GM12878 (cell line): ENCODE measurements at regions not wholly inside any gene's neighbourhood (a gene's known extent, or its start where the extent isn't known, plus 50 kb on each side); places are given as distances from the start of the nearest gene placed in this dataset.

Experiments
- ATAC-seq: fragments of 200-7000 bp; cut with Tn5 transposase; 3 replicates; pipeline ENCODE4 v1.9.1; 2020; ENCODE audit warnings: mild to moderate bottlenecking, moderate library complexity
- BruUV-seq: library from RNA; stranded (reverse); fragments of 400-500 nt; replicated peaks from 2 replicates; lab custom pipeline; 2021; lab: Mats Ljungman, UMichigan
- CTCF ChIA-PET: fragments of 300-600 bp; sonication (Branson Sonifier 250); formaldehyde crosslinking; extraction: SDS; loops from one replicate; lab custom pipeline; 2021; ENCODE audit warnings: inconsistent platforms; lab: Yijun Ruan, JAX
- POLR2A ChIA-PET: fragments of 350-600 bp; formaldehyde crosslinking; extraction: SDS; loops from one replicate; lab custom pipeline; 2021; ENCODE audit warnings: inconsistent platforms; lab: Charles Lee
- RAD21 ChIA-PET: fragments of 300-600 bp; sonication (Branson Sonifier 250); formaldehyde crosslinking; loops from one replicate; lab custom pipeline; 2023; ENCODE audit warnings: antibody characterized with exemption; ENCODE audit not compliant: unreplicated experiment; lab: Charles Lee
- SMC1A ChIA-PET: fragments of 300-600 bp; sonication (Branson Sonifier 250); formaldehyde crosslinking; loops from one replicate; lab custom pipeline; 2023; ENCODE audit not compliant: unreplicated experiment, uncharacterized antibody; lab: Charles Lee
- DNase-seq: peaks from one replicate; pipeline ENCODE4 v3.0.0-alpha.2; 2011; ENCODE audit warnings: low read depth, low spot score
- FAIRE-seq: peaks from 3 replicates; lab custom pipeline; 2011; peaks lifted over from hg19 to GRCh38; lab: Jason Lieb, UNC
- H2AFZ ChIP-seq: 2 replicates; pipeline ENCODE4 v1.6.0; 2011; ENCODE audit warnings: low read depth, low read length, control low read depth; ENCODE audit not compliant: control insufficient read depth
- H3K27ac ChIP-seq: 2 replicates; pipeline ENCODE4 v1.5.1; 2011; ENCODE audit warnings: control low read depth; ENCODE audit not compliant: control insufficient read depth, insufficient read depth
- H3K27me3 ChIP-seq, 2 experiments: replicated peaks in 1 of 2; 2 replicates each; pipeline versions ENCODE4 v1.6.0 to v1.6.1; 2011; ENCODE audit warnings: low read length in 1 of 2; ENCODE audit not compliant: control insufficient read depth in 2 of 2, insufficient read depth in 2 of 2
- H3K36me3 ChIP-seq, 2 experiments: 2 replicates each; pipeline ENCODE4 v1.5.1; 2011; ENCODE audit warnings: low read length in 1 of 2; ENCODE audit not compliant: control insufficient read depth in 2 of 2, insufficient read depth in 2 of 2
- H3K4me1 ChIP-seq: 2 replicates; pipeline ENCODE4 v1.6.1; 2011; ENCODE audit warnings: mild to moderate bottlenecking, low read length, moderate library complexity, mixed read lengths; ENCODE audit not compliant: control insufficient read depth, insufficient read depth
- H3K4me2 ChIP-seq: 2 replicates; pipeline ENCODE4 v1.6.0; 2011; ENCODE audit warnings: control low read depth; ENCODE audit not compliant: control insufficient read depth, insufficient read depth
- H3K4me3 ChIP-seq: fragments of 200-600 bp; sonication (generic); 2 replicates; pipeline ENCODE4 v1.5.1; 2016
- H3K79me2 ChIP-seq: 2 replicates; pipeline ENCODE4 v1.6.0; 2011; ENCODE audit warnings: low read length; ENCODE audit not compliant: control insufficient read depth, insufficient read depth
- H3K9ac ChIP-seq: 2 replicates; pipeline ENCODE4 v1.8.0; 2011; ENCODE audit warnings: low read length, control low read depth, mixed read lengths; ENCODE audit not compliant: control insufficient read depth, insufficient read depth
- H3K9me3 ChIP-seq: replicated peaks from 3 replicates; pipeline ENCODE4 v1.5.1; 2011; ENCODE audit warnings: mild to moderate bottlenecking, low read length; ENCODE audit not compliant: control insufficient read depth, insufficient read depth
- H4K20me1 ChIP-seq: 2 replicates; pipeline ENCODE4 v1.6.0; 2011; ENCODE audit not compliant: control insufficient read depth, insufficient read depth
- ATF2 ChIP-seq: IDR thresholded peaks from 2 replicates; pipeline ENCODE4 v1.6.1; 2012; ENCODE audit warnings: low read length, inconsistent platforms
- ELK1 ChIP-seq: IDR thresholded peaks from 2 replicates; pipeline ENCODE4 v1.6.1; 2012; ENCODE audit warnings: low read depth, low read length, improper control_type of control experiment
- MEF2A ChIP-seq: IDR thresholded peaks from 2 replicates; pipeline ENCODE4 v1.6.1; 2011; ENCODE audit warnings: low read depth, mild to moderate bottlenecking, low read length, moderate library complexity; ENCODE audit not compliant: insufficient read depth
- MTA3 ChIP-seq: IDR thresholded peaks from 2 replicates; pipeline ENCODE4 v1.6.1; 2012; ENCODE audit warnings: low read length, inconsistent platforms, borderline replicate concordance
- MYB ChIP-seq: fragments of 150-350 bp; IDR thresholded peaks from 2 replicates; pipeline ENCODE4 v1.6.1; 2014; ENCODE audit warnings: mild to moderate bottlenecking, low read depth, low read length, borderline replicate concordance
- NBN ChIP-seq: fragments of 450-650 bp; IDR thresholded peaks from 2 replicates; pipeline ENCODE4 v1.6.1; 2016
- WGBS: methylation state at CpG from one replicate; pipeline ENCODE4 v1.1.6; 2016; ENCODE audit warnings: low lambda C conversion rate; ENCODE audit not compliant: insufficient replicate concordance, insufficient coverage; ENCODE audit errors: missing lambda C conversion rate; 5-methylcytosine and 5-hydroxymethylcytosine counted together
- in situ Hi-C: fragments of 300-500 bp; cut with MboI; formaldehyde crosslinking; loops from 9 replicates; pipeline ENCODE4 v1.14.3; 2018; ENCODE audit warnings: mixed read lengths
- intact Hi-C: fragments of 100-400 bp; cut with micrococcal nuclease; formaldehyde crosslinking; loops from one replicate; pipeline ENCODE4 v1.14.2; 2022; ENCODE audit not compliant: unreplicated experiment
- TF ChIP-seq, protein P1 (sequence below): fragments of 450-650 bp; IDR thresholded peaks from 2 replicates; pipeline ENCODE4 v1.6.1; 2017; ENCODE audit warnings: mild to moderate bottlenecking, moderate library complexity
- TF ChIP-seq, protein P2 (sequence below): fragments of 150-350 bp; IDR thresholded peaks from 2 replicates; pipeline ENCODE4 v1.6.1; 2014; ENCODE audit warnings: mild to moderate bottlenecking, low read depth, low read length

- POLR2A ChIA-PET = no interaction called here
Measured at GRCh38 chr2:21633015-21633414, 509.2 kb downstream of the TDRD15 start.

DNA sequence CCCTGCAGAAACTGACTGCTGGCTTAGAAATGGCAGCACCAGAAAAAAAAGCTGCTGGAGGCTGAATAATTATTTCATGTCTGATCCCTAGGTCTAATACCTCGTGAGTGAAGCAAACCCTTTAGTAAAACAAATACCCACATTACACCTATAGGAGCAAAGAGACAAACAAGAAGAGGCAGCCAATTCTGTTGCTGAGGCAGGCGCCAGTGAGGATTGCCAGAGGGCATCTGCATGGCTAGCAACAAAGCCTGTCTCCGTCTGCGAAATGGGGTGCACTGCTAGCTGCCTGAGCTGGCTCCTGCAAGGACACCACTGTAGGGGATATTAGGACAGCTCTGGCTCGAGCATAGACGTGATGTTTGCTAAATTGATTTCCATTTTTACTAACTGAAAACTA is 509.7 kb downstream of the TDRD15 start:
- H3K27ac ChIP-seq = no peak overlapping the region
- no peaks in the 10 kb centered on the region for H3K27me3 ChIP-seq
- no peak overlapping the region for H3K4me3 ChIP-seq
- FAIRE-seq = no peak
- H3K9ac ChIP-seq = no peak overlapping the region
- ChIA-PET SMC1A (no interaction called here), POLR2A (no interaction called here), RAD21 (no interaction called here), CTCF (interaction anchor here (0.6 kb wide), 1 partner anchor 1235 kb away, joined by 4 read pairs; no protein-coding TSS in a partner anchor)
- no peak overlapping the region for H2AFZ ChIP-seq
- WGBS = 23% methylated on average over 6 of the region's 6 CpGs
- DNase-seq = no peak
- in situ Hi-C loops = no loop called here
- H4K20me1 ChIP-seq = no peaks in the 10 kb centered on the region
- H3K9me3 ChIP-seq = no peaks in the 10 kb centered on the region; the same call in 2 of the 3 replicates
- no TSS peak for BruUV-seq
- H3K4me1 ChIP-seq = no peaks in the 10 kb centered on the region
- no peak overlapping the region for H3K4me2 ChIP-seq
- no peaks in the 10 kb centered on the region for H3K79me2 ChIP-seq
- ATAC-seq = no peak
- intact Hi-C loops = no loop called here
- no peaks in the 10 kb centered on the region for H3K36me3 ChIP-seq
- TF ChIP-seq ELK1 = no peak
- TF ChIP-seq, protein P1, sequence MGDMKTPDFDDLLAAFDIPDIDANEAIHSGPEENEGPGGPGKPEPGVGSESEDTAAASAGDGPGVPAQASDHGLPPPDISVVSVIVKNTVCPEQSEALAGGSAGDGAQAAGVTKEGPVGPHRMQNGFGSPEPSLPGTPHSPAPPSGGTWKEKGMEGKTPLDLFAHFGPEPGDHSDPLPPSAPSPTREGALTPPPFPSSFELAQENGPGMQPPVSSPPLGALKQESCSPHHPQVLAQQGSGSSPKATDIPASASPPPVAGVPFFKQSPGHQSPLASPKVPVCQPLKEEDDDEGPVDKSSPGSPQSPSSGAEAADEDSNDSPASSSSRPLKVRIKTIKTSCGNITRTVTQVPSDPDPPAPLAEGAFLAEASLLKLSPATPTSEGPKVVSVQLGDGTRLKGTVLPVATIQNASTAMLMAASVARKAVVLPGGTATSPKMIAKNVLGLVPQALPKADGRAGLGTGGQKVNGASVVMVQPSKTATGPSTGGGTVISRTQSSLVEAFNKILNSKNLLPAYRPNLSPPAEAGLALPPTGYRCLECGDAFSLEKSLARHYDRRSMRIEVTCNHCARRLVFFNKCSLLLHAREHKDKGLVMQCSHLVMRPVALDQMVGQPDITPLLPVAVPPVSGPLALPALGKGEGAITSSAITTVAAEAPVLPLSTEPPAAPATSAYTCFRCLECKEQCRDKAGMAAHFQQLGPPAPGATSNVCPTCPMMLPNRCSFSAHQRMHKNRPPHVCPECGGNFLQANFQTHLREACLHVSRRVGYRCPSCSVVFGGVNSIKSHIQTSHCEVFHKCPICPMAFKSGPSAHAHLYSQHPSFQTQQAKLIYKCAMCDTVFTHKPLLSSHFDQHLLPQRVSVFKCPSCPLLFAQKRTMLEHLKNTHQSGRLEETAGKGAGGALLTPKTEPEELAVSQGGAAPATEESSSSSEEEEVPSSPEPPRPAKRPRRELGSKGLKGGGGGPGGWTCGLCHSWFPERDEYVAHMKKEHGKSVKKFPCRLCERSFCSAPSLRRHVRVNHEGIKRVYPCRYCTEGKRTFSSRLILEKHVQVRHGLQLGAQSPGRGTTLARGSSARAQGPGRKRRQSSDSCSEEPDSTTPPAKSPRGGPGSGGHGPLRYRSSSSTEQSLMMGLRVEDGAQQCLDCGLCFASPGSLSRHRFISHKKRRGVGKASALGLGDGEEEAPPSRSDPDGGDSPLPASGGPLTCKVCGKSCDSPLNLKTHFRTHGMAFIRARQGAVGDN = no peak
- no peak for TF ChIP-seq ATF2

More at GRCh38 chr2:21633015-21633414, 509.2 kb downstream of the TDRD15 start:
- Histone ChIP-seq H2AFZ (no peak overlapping the region), H3K4me2 (no peak overlapping the region), H3K9me3 (no peaks in the 10 kb centered on the region; the same call in 2 of the 3 replicates), H3K27me3 (no peaks in the 10 kb centered on the region), H3K36me3 (no peaks in the 10 kb centered on the region), H4K20me1 (no peaks in the 10 kb centered on the region), H3K4me1 (no peaks in the 10 kb centered on the region), H3K27ac (no peak overlapping the region), H3K4me3 (no peak overlapping the region), H3K9ac (no peak overlapping the region), H3K79me2 (no peaks in the 10 kb centered on the region)
- no peak for ATAC-seq
- ChIA-PET SMC1A (no interaction called here), CTCF (interaction anchor here (0.6 kb wide), 1 partner anchor 1236 kb away, joined by 4 read pairs; no protein-coding TSS in a partner anchor), RAD21 (no interaction called here)
- 11% methylated on average over 5 of the region's 5 CpGs for WGBS
- intact Hi-C loops (no loop called here), in situ Hi-C loops (no loop called here)
- no peak for FAIRE-seq
- no TSS peak for BruUV-seq
- TF ChIP-seq MTA3 (no peak), MYB (no peak), NBN (no peak), MEF2A (no peak)
- TF ChIP-seq, protein P2, sequence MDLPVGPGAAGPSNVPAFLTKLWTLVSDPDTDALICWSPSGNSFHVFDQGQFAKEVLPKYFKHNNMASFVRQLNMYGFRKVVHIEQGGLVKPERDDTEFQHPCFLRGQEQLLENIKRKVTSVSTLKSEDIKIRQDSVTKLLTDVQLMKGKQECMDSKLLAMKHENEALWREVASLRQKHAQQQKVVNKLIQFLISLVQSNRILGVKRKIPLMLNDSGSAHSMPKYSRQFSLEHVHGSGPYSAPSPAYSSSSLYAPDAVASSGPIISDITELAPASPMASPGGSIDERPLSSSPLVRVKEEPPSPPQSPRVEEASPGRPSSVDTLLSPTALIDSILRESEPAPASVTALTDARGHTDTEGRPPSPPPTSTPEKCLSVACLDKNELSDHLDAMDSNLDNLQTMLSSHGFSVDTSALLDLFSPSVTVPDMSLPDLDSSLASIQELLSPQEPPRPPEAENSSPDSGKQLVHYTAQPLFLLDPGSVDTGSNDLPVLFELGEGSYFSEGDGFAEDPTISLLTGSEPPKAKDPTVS = no peak
- no peak for DNase-seq
